ENCODE measurements at regions not wholly inside any gene's neighbourhood (a gene's known extent, or its start where the extent isn't known, plus 50 kb on each side); places are given as distances from the start of the nearest gene placed in this dataset.
A peak's percentile ranks its signal among the peaks of the same experiment; 100 is the strongest.
"Not testable (repeated sequence)": the region's sequence is repeated elsewhere in the genome, so short reads cannot be mapped to it uniquely, and the experiment has no call there.

GRCh38 chr2:237196866-237197618, 111.4 kb downstream of the COPS8 start:
- no peak for DNase-seq

GRCh38 chr2:237198164-237198855, 112.6 kb downstream of the COPS8 start:
- peak; percentile 79 for DNase-seq

- peak; percentile 67 for DNase-seq
Measured at GRCh38 chr2:237199082-237199481, 113.4 kb downstream of the COPS8 start.

GRCh38 chr2:237199577-237199976, 113.9 kb downstream of the COPS8 start:
- DNase-seq = no peak

- no peak for DNase-seq
Measured at GRCh38 chr2:237200462-237200861, 114.8 kb downstream of the COPS8 start.

GRCh38 chr2:237201461-237202287, 116.0 kb downstream of the COPS8 start:
- DNase-seq = peak; percentile 74

- no peak for DNase-seq
Measured at GRCh38 chr2:237202288-237203030, 116.8 kb downstream of the COPS8 start.

- DNase-seq = peak; percentile 81
Measured at GRCh38 chr2:237205043-237205541, 119.4 kb downstream of the COPS8 start.

- peak; percentile 59 for DNase-seq
Measured at GRCh38 chr2:237205561-237205971, 119.9 kb downstream of the COPS8 start.

GRCh38 chr2:237207646-237208045, 122.0 kb downstream of the COPS8 start:
- DNase-seq = peak; percentile 77

GRCh38 chr2:237208373-237209260, 122.9 kb downstream of the COPS8 start:
- peak; percentile 100 for DNase-seq

GRCh38 chr2:237209885-237210284, 124.2 kb downstream of the COPS8 start:
- peak; percentile 53 for DNase-seq

GRCh38 chr2:237210297-237210696, 124.6 kb downstream of the COPS8 start:
- DNase-seq = no peak

- DNase-seq = no peak
Measured at GRCh38 chr2:237210763-237211162, 125.1 kb downstream of the COPS8 start.

- not testable (repeated sequence) for DNase-seq
Measured at GRCh38 chr2:237212356-237213279, 126.9 kb downstream of the COPS8 start.

GRCh38 chr2:237213315-237214022, 127.8 kb downstream of the COPS8 start:
- peak; percentile 85 for DNase-seq

- DNase-seq = no peak
Measured at GRCh38 chr2:237214030-237214675, 128.5 kb downstream of the COPS8 start.

GRCh38 chr2:237214963-237215362, 129.3 kb downstream of the COPS8 start:
- DNase-seq = no peak

- DNase-seq = peak; percentile 77
Measured at GRCh38 chr2:237217995-237218616, 132.4 kb downstream of the COPS8 start.
